ENCODE measurements at regions not wholly inside any gene's neighbourhood (a gene's known extent, or its start where the extent isn't known, plus 50 kb on each side); places are given as distances from the start of the nearest gene placed in this dataset.

- Histone ChIP-seq H3K9me2 (replicated peaks; ENCODE audit: insufficient read depth, low read length) (no peaks in the 10 kb centered on the region), H4K20me1 (ENCODE audit: insufficient read depth, low read length) (no peaks in the 10 kb centered on the region), H2AFZ (ENCODE audit: low read length) (no peak overlapping the region), H3K36me3 (replicated peaks; ENCODE audit: insufficient read depth, low read length) (no peaks in the 10 kb centered on the region), H3K4me2 (ENCODE audit: low read depth, low read length) (no peak overlapping the region), H3K27ac (ENCODE audit: low read length) (no peak overlapping the region), H3K9ac (ENCODE audit: low read length) (no peak overlapping the region), H3K27me3 (replicated peaks; ENCODE audit: insufficient read depth, low read length) (no peaks in the 10 kb centered on the region), H3F3A (ENCODE audit: insufficient read depth, low read length) (no peaks in the 10 kb centered on the region), H3K79me2 (ENCODE audit: low read length) (no peaks in the 10 kb centered on the region), H3K4me3 (ENCODE audit: low read length) (no peak overlapping the region), H3K4me1 (ENCODE audit: low read length) (peaks cover 10% of the 10 kb centered on the region), H3K9me3 (replicated peaks; ENCODE audit: insufficient read depth, low read length) (no peaks in the 10 kb centered on the region)
- peak; percentile 21 for DNase-seq
- TF ChIP-seq EZH2 (optimal IDR thresholded peaks at IDR 0.05; ENCODE audit: low read depth, low read length) (no peak), EZH2phosphoT487 (IDR thresholded peaks at IDR 0.05; ENCODE audit: low read length) (no peak)
- TF ChIP-seq, protein P1, sequence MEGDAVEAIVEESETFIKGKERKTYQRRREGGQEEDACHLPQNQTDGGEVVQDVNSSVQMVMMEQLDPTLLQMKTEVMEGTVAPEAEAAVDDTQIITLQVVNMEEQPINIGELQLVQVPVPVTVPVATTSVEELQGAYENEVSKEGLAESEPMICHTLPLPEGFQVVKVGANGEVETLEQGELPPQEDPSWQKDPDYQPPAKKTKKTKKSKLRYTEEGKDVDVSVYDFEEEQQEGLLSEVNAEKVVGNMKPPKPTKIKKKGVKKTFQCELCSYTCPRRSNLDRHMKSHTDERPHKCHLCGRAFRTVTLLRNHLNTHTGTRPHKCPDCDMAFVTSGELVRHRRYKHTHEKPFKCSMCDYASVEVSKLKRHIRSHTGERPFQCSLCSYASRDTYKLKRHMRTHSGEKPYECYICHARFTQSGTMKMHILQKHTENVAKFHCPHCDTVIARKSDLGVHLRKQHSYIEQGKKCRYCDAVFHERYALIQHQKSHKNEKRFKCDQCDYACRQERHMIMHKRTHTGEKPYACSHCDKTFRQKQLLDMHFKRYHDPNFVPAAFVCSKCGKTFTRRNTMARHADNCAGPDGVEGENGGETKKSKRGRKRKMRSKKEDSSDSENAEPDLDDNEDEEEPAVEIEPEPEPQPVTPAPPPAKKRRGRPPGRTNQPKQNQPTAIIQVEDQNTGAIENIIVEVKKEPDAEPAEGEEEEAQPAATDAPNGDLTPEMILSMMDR (IDR thresholded peaks at IDR 0.05; ENCODE audit: low read length), result no peak
Measured at GRCh38 chr5:84618262-84618661, 233.6 kb upstream of the EDIL3 start.

DNA sequence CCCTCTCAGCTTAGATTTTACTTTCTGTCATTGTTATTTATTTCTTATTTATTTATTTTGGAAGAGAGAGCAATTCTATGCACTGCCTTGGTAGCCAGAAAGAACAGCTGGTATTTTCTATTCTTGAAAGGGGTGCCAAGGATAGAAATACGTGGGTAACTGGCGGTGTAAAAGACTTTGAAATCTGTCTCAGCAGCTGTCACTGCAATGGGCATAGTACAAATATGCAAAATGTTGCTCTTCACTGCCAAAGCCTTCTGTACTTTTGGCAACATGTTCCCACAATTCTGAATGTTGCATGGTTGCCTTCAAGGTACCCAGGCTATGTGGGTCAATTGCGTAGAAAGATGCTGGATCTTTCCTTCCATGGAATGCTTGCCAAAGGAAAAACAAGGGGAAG lies 230.2 kb upstream of the EDIL3 start:
- no peak overlapping the region for H3K4me3 ChIP-seq (ENCODE audit: low read length)
- no peaks in the 10 kb centered on the region for H3F3A ChIP-seq (ENCODE audit: insufficient read depth, low read length)
- no peaks in the 10 kb centered on the region for H3K36me3 ChIP-seq (replicated peaks; ENCODE audit: insufficient read depth, low read length)
- no peaks in the 10 kb centered on the region for H3K79me2 ChIP-seq (ENCODE audit: low read length)
- peak overlapping the region; percentile 2; the same call in 1 of the 2 replicates for H3K4me2 ChIP-seq (ENCODE audit: low read depth, low read length)
- H4K20me1 ChIP-seq (ENCODE audit: insufficient read depth, low read length), result no peaks in the 10 kb centered on the region
- no peaks in the 10 kb centered on the region for H3K27me3 ChIP-seq (replicated peaks; ENCODE audit: insufficient read depth, low read length)
- no peak overlapping the region for H3K9ac ChIP-seq (ENCODE audit: low read length)
- H3K4me1 ChIP-seq (ENCODE audit: low read length), result no peaks in the 10 kb centered on the region
- no peaks in the 10 kb centered on the region for H3K9me2 ChIP-seq (replicated peaks; ENCODE audit: insufficient read depth, low read length)
- no peak for DNase-seq
- no peaks in the 10 kb centered on the region for H3K9me3 ChIP-seq (replicated peaks; ENCODE audit: insufficient read depth, low read length)
- no peak overlapping the region for H2AFZ ChIP-seq (ENCODE audit: low read length)
- no peak overlapping the region for H3K27ac ChIP-seq (ENCODE audit: low read length)
- TF ChIP-seq, protein P1 (IDR thresholded peaks at IDR 0.05; ENCODE audit: low read length), result no peak
- TF ChIP-seq EZH2phosphoT487 (IDR thresholded peaks at IDR 0.05; ENCODE audit: low read length) (no peak), EZH2 (optimal IDR thresholded peaks at IDR 0.05; ENCODE audit: low read depth, low read length) (no peak)

DNA sequence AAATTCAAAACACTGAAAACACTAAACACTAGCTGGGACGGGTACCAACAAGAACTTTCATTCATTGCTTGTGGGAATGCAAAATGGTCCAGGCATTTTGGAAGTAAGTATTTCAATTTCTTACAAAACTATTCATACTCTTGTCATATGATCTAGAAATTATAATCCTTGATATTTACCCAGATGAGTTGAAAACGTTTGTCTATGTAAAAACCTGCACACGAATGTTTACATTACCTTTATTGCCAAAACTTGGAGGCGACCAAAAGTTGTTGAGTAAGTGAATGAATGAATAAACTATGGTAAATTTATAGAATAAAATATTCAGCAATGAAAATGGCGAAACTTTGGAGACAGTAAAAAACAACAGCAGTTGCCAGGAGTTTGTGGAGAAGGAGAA lies 222.1 kb upstream of the EDIL3 start:
- Histone ChIP-seq H3K4me2 (ENCODE audit: low read depth, low read length) (no peak overlapping the region), H3F3A (ENCODE audit: insufficient read depth, low read length) (no peaks in the 10 kb centered on the region), H3K9ac (ENCODE audit: low read length) (no peak overlapping the region)

More for the DNA sequence above, 222.1 kb upstream of the EDIL3 start:
- Histone ChIP-seq H3K79me2 (ENCODE audit: low read length) (no peaks in the 10 kb centered on the region), H3K4me1 (ENCODE audit: low read length) (peaks cover 9% of the 10 kb centered on the region), H3K9me3 (replicated peaks; ENCODE audit: insufficient read depth, low read length) (no peaks in the 10 kb centered on the region), H3K4me3 (ENCODE audit: low read length) (no peak overlapping the region), H3K36me3 (replicated peaks; ENCODE audit: insufficient read depth, low read length) (no peaks in the 10 kb centered on the region), H3K27me3 (replicated peaks; ENCODE audit: insufficient read depth, low read length) (no peaks in the 10 kb centered on the region), H4K20me1 (ENCODE audit: insufficient read depth, low read length) (no peaks in the 10 kb centered on the region), H2AFZ (ENCODE audit: low read length) (no peak overlapping the region), H3K9me2 (replicated peaks; ENCODE audit: insufficient read depth, low read length) (no peaks in the 10 kb centered on the region), H3K27ac (ENCODE audit: low read length) (no peak overlapping the region)
- TF ChIP-seq EZH2phosphoT487 (IDR thresholded peaks at IDR 0.05; ENCODE audit: low read length), result no peak
- TF ChIP-seq, protein P1 (IDR thresholded peaks at IDR 0.05; ENCODE audit: low read length), result no peak
- TF ChIP-seq EZH2 (optimal IDR thresholded peaks at IDR 0.05; ENCODE audit: low read depth, low read length), result no peak
- DNase-seq, result no peak
